HFFc6 (cell line): ENCODE measurements at regions not wholly inside any gene's neighbourhood (a gene's known extent, or its start where the extent isn't known, plus 50 kb on each side); places are given as distances from the start of the nearest gene placed in this dataset.

Experiments used
- DNase-seq: peaks from one replicate; pipeline ENCODE4 v3.0.0-alpha.2; 2018
- H3K27ac Mint-ChIP-seq: 2 replicates; pipeline ENCODE4 v1.8.0; 2020; ENCODE audit warnings: mild to moderate bottlenecking, mixed read lengths
- H3K27me3 Mint-ChIP-seq: 2 replicates; pipeline ENCODE4 v1.8.0; 2021; ENCODE audit warnings: mild to moderate bottlenecking, moderate library complexity, mixed read lengths; ENCODE audit not compliant: insufficient read depth
- H3K36me3 Mint-ChIP-seq: 2 replicates; pipeline ENCODE4 v1.8.0; 2021; ENCODE audit warnings: low read depth, mixed read lengths
- H3K4me1 Mint-ChIP-seq: 2 replicates; pipeline ENCODE4 v1.8.0; 2020; ENCODE audit warnings: low read depth, mixed read lengths
- H3K4me3 Mint-ChIP-seq: 2 replicates; pipeline ENCODE4 v1.8.0; 2020; ENCODE audit warnings: mild to moderate bottlenecking, moderate library complexity, mixed read lengths
- H3K9me3 Mint-ChIP-seq: 2 replicates; pipeline ENCODE4 v1.8.0; 2020; ENCODE audit warnings: mild to moderate bottlenecking, mixed read lengths
- TF ChIP-seq, protein P1 (sequence below): fragments of 200-600 bp; sonication (generic); IDR thresholded peaks from 2 replicates; pipeline ENCODE4 v1.5.0; 2021; ENCODE audit warnings: antibody characterized with exemption, mild to moderate bottlenecking

GRCh38 chr3:28140664-28141063 is 100.8 kb upstream of the CMC1 start:
- TF ChIP-seq, protein P1, sequence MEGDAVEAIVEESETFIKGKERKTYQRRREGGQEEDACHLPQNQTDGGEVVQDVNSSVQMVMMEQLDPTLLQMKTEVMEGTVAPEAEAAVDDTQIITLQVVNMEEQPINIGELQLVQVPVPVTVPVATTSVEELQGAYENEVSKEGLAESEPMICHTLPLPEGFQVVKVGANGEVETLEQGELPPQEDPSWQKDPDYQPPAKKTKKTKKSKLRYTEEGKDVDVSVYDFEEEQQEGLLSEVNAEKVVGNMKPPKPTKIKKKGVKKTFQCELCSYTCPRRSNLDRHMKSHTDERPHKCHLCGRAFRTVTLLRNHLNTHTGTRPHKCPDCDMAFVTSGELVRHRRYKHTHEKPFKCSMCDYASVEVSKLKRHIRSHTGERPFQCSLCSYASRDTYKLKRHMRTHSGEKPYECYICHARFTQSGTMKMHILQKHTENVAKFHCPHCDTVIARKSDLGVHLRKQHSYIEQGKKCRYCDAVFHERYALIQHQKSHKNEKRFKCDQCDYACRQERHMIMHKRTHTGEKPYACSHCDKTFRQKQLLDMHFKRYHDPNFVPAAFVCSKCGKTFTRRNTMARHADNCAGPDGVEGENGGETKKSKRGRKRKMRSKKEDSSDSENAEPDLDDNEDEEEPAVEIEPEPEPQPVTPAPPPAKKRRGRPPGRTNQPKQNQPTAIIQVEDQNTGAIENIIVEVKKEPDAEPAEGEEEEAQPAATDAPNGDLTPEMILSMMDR, result no peak
- DNase-seq, result no peak
- Mint-ChIP-seq H3K9me3 (peaks cover 3% of the 10 kb centered on the region; the same call in 1 of the 2 replicates), H3K4me1 (no peaks in the 10 kb centered on the region), H3K27ac (no peak overlapping the region), H3K4me3 (no peak overlapping the region), H3K36me3 (no peaks in the 10 kb centered on the region), H3K27me3 (no peaks in the 10 kb centered on the region)

DNA sequence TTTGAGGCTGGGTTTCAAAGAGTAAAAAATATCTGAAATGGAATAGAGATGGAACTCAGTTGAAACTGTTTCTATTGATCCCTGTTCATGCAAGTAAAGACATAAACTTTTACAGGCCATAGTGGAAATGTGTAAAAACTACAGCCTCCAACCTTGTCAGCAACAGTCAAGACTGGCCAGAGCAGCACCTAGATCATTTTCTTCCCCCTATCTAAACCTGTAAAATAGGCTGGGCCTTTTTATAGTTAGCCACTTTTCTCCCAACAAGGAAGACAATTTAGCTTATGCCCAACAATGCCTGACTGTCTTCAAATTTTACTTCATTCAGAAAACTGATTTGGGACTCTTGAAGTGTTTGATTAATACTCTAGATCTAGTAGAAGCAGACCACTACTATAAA is 91.5 kb upstream of the CMC1 start:
- H3K9me3 Mint-ChIP-seq, result peaks cover 7% of the 10 kb centered on the region
- no peak for DNase-seq
- TF ChIP-seq, protein P1, result no peak
- H3K4me1 Mint-ChIP-seq, result no peaks in the 10 kb centered on the region
- H3K27ac Mint-ChIP-seq, result no peak overlapping the region
- H3K36me3 Mint-ChIP-seq, result no peaks in the 10 kb centered on the region
- no peaks in the 10 kb centered on the region for H3K27me3 Mint-ChIP-seq
- H3K4me3 Mint-ChIP-seq, result no peak overlapping the region

DNA sequence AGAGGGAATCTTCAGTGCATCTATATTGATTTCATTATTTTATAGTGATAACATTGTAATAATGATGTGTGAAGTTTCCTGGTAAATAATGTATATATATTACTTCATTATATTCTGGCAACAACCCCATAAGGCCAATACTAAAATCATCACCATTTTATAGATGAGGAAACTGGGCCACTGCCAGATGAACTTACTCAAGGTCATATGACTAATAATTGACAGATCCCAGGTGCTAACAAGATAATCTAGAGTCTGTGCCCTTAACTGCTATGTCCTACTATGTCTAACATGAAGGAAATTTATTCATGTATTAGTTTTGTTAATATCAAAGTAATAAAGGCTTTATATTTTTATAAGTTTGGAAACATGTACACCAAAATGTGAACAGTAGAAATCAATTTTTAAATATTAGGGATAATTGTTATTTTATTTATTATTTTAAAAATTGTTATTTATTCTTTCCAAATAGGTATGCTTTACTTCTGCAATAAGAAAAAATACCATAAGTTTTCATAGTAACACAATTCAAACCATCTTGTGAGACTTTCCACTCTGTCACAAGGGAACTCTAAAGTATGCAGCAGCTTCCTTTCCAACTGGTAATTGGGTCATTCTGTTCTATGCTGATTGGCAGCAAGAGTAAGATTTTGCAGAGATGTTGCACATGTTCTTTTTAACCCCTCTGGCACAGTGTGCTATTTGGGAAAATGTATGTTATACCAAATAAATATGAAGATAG is 90.8 kb upstream of the CMC1 start:
- TF ChIP-seq, protein P1, result no peak
- no peak overlapping the region for H3K27ac Mint-ChIP-seq
- DNase-seq, result no peak
- H3K4me1 Mint-ChIP-seq, result no peaks in the 10 kb centered on the region
- no peaks in the 10 kb centered on the region for H3K36me3 Mint-ChIP-seq
- peaks cover 7% of the 10 kb centered on the region for H3K9me3 Mint-ChIP-seq
- H3K4me3 Mint-ChIP-seq, result no peak overlapping the region
- H3K27me3 Mint-ChIP-seq, result no peaks in the 10 kb centered on the region

GRCh38 chr3:28151207-28151550 is 90.2 kb upstream of the CMC1 start:
- no peak overlapping the region for H3K27ac Mint-ChIP-seq
- H3K4me1 Mint-ChIP-seq, result no peaks in the 10 kb centered on the region
- no peak for DNase-seq
- H3K36me3 Mint-ChIP-seq, result no peaks in the 10 kb centered on the region
- no peaks in the 10 kb centered on the region for H3K27me3 Mint-ChIP-seq
- peaks cover 4% of the 10 kb centered on the region for H3K9me3 Mint-ChIP-seq
- TF ChIP-seq, protein P1, result no peak
- H3K4me3 Mint-ChIP-seq, result no peak overlapping the region

DNA sequence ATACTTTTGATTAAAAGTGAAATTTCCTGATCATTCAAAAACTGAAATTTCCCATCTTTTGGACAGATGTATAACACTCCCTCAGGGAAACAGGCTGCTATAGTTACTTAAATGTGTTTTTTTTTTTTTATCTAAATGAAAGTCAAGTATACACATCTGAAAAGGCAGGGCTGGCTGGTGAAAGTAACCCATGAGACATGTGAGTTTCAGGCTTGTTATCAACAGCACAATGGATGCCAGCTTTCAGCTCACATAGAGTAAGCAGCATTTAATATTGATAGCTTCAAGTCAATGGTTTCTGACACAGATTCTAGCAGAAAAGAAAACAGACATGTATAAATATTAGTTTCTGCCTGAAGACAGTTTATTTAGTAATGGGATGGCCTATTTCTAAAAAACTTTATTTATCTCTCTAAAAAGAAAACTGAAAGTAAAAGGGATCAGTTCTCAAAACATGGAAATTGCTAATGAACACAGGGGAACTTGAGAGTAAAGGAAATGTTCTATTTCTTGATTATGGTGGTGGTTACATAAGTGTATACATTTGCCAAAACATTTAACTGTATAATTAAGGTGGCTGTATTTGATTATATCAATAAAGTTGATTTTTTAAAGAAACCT is 89.7 kb upstream of the CMC1 start:
- H3K4me3 Mint-ChIP-seq, result no peak overlapping the region
- TF ChIP-seq, protein P1, result no peak
- no peaks in the 10 kb centered on the region for H3K4me1 Mint-ChIP-seq
- H3K27ac Mint-ChIP-seq, result no peak overlapping the region
- H3K9me3 Mint-ChIP-seq, result no peaks in the 10 kb centered on the region; the same call in 1 of the 2 replicates
- DNase-seq, result no peak
- H3K36me3 Mint-ChIP-seq, result no peaks in the 10 kb centered on the region
- H3K27me3 Mint-ChIP-seq, result no peaks in the 10 kb centered on the region
